Lung (tissue), 11 donors: ENCODE measurements at regions not wholly inside any gene's neighbourhood (a gene's known extent, or its start where the extent isn't known, plus 50 kb on each side); places are given as distances from the start of the nearest gene placed in this dataset.
"Not testable (repeated sequence)": the region's sequence is repeated elsewhere in the genome, so short reads cannot be mapped to it uniquely, and the experiment has no call there.

Experiments
- ATAC-seq: fragments of 200-7000 bp; cut with Tn5 transposase; one replicate; pipeline ENCODE4 v1.9.1; 2020; ENCODE audit warnings: moderate number of reproducible peaks; ENCODE audit not compliant: insufficient read depth, low FRiP score
- DNase-seq, 3 donors: peaks; one replicate each; pipeline ENCODE4 v3.0.0-alpha.2; 2013 to 2017
- H3K27ac ChIP-seq, 2 donors: one replicate each; pipeline ENCODE4 v1.5.1; 2013; ENCODE audit warnings: mild to moderate bottlenecking in 2 of 2, moderate library complexity in 2 of 2, control low read depth in 1 of 2, inconsistent platforms in 1 of 2, low read depth in 1 of 2, low read length in 1 of 2
- H3K27me3 ChIP-seq, 3 donors: one replicate each; pipeline ENCODE4 v1.5.1; 2013; ENCODE audit warnings: low read length in 2 of 3; ENCODE audit not compliant: control insufficient read depth in 3 of 3, insufficient read depth in 3 of 3
- H3K36me3 ChIP-seq, 4 donors: one replicate each; pipeline ENCODE4 v1.5.1; 2013; ENCODE audit warnings: low read length in 4 of 4, mild to moderate bottlenecking in 1 of 4, moderate library complexity in 1 of 4; ENCODE audit not compliant: control insufficient read depth in 4 of 4, insufficient read depth in 4 of 4
- H3K4me1 ChIP-seq, 5 donors: one replicate each; pipeline ENCODE4 v1.5.1; 2013; ENCODE audit warnings: low read length in 5 of 5, mild to moderate bottlenecking in 2 of 5, moderate library complexity in 1 of 5; ENCODE audit not compliant: control insufficient read depth in 5 of 5, insufficient read depth in 5 of 5
- H3K4me3 ChIP-seq: one replicate; pipeline ENCODE4 v1.5.1; 2013; ENCODE audit warnings: mild to moderate bottlenecking, control low read depth, moderate library complexity
- H3K9ac ChIP-seq, 2 donors: one replicate each; pipeline ENCODE4 v1.5.1; 2013; ENCODE audit warnings: low read length in 2 of 2, control low read depth in 1 of 2; ENCODE audit not compliant: insufficient read depth in 1 of 2
- H3K9me3 ChIP-seq, 4 donors: one replicate each; pipeline ENCODE4 v1.5.1; 2013; ENCODE audit warnings: low read length in 3 of 4, mild to moderate bottlenecking in 1 of 4, moderate library complexity in 1 of 4; ENCODE audit not compliant: control insufficient read depth in 4 of 4, insufficient read depth in 3 of 4
- CTCF ChIP-seq: IDR thresholded peaks from 2 replicates; pipeline ENCODE4 v1.5.1; 2012; ENCODE audit warnings: mild to moderate bottlenecking; ENCODE audit errors: control extremely low read depth, extremely low read depth
- WGBS, 2 donors: extraction: QIAGEN DNeasy Blood & Tissue Kit; methylation state at CpG; one replicate each; pipeline ENCODE4 v1.1.7; 2013; 5-methylcytosine and 5-hydroxymethylcytosine counted together
- donor health status: control.
- donor health status: control.
- donor health status: Bipolar disorder and iron deficiency.
- donor health status: healthy.
- donor health status: DM: yes; HTN: yes; CAD: no.

DNA sequence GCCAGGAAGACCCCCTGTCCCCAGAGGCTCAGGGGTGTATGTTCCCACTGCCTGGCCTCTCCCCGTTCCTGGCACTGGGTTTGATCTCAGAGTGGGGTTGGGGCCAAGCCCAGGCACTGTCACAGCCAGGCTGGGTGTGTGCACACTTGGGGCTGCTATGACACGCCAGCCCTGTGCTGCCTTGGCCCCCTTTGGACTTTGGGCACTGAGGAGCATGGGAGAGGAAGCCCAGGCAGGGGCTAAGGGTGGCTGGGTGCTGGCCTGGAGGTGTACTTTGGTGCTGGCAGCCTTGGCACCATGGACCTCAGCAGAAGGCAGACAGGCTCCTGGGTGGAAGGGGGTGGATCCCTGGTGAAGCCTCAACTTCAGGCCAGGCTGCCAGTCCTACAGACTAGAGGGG, 223.6 kb upstream of the ISL1 start:
- Histone ChIP-seq H3K9ac (no peak overlapping the region), H3K27ac (no peak overlapping the region), H3K27me3 (no peaks in the 10 kb centered on the region), H3K36me3 (no peaks in the 10 kb centered on the region), H3K4me1 (no peaks in the 10 kb centered on the region), H3K9me3 (peaks cover 0 to 10% (median 3%) of the 10 kb centered on the region in 4 donors), H3K4me3 (no peak overlapping the region)
- no peak for TF ChIP-seq CTCF
- DNase-seq = no peak
- no peak for ATAC-seq
- WGBS, 2 donors = 57 to 59% methylated on average over 2 of the region's 2 CpGs

- peaks cover 0 to 8% (median 1%) of the 10 kb centered on the region in 4 donors for H3K9me3 ChIP-seq
- no peaks in the 10 kb centered on the region for H3K27me3 ChIP-seq
- ATAC-seq (no peak), DNase-seq (no peak)
- no peak overlapping the region for H3K4me3 ChIP-seq
- no peaks in the 10 kb centered on the region for H3K36me3 ChIP-seq
- TF ChIP-seq CTCF = no peak
- no peak overlapping the region for H3K27ac ChIP-seq
- no peaks in the 10 kb centered on the region for H3K4me1 ChIP-seq
- no peak overlapping the region for H3K9ac ChIP-seq
Measured at GRCh38 chr5:51162245-51162644, 221.0 kb upstream of the ISL1 start.

GRCh38 chr5:51165621-51166020, 217.6 kb upstream of the ISL1 start:
- not testable (repeated sequence) for H3K4me1 ChIP-seq, H3K27ac ChIP-seq, H3K4me3 ChIP-seq, H3K9me3 ChIP-seq, ATAC-seq, H3K36me3 ChIP-seq, DNase-seq, H3K9ac ChIP-seq, H3K27me3 ChIP-seq
- 91 to 94% methylated on average over 12 of the region's 12 CpGs for WGBS, 2 donors

GRCh38 chr5:51172903-51173626, 210.2 kb upstream of the ISL1 start:
- Histone ChIP-seq H3K27me3 (no peaks in the 10 kb centered on the region), H3K36me3 (no peaks in the 10 kb centered on the region), H3K27ac (no peak overlapping the region), H3K4me3 (no peak overlapping the region), H3K9ac (no peak overlapping the region), H3K4me1 (no peaks in the 10 kb centered on the region), H3K9me3 (no peaks in the 10 kb centered on the region)
- no peak for TF ChIP-seq CTCF
- DNase-seq (no peak), ATAC-seq (no peak)
- 44 to 47% methylated on average over 7 of the region's 7 CpGs for WGBS, 2 donors
